H9 (cell line): ENCODE measurements at regions not wholly inside any gene's neighbourhood (a gene's known extent, or its start where the extent isn't known, plus 50 kb on each side); places are given as distances from the start of the nearest gene placed in this dataset.
"Not testable (repeated sequence)": the region's sequence is repeated elsewhere in the genome, so short reads cannot be mapped to it uniquely, and the experiment has no call there.

ENCODE experiments used
- DNase-seq: peaks from one replicate; pipeline ENCODE4 v3.0.0-alpha.2; 2017
- H2AFZ ChIP-seq: one replicate; pipeline ENCODE4 v1.6.1; 2013; ENCODE audit warnings: mild to moderate bottlenecking, low read length, control low read depth, moderate library complexity
- H2AK5ac ChIP-seq: 2 replicates; pipeline ENCODE4 v1.6.1; 2013; ENCODE audit warnings: low read length, control low read depth, mixed read lengths; ENCODE audit not compliant: insufficient read length
- H2BK120ac ChIP-seq: one replicate; pipeline ENCODE4 v1.6.1; 2013; ENCODE audit warnings: low read depth, mild to moderate bottlenecking, low read length, control low read depth, inconsistent platforms; ENCODE audit not compliant: poor library complexity, severe bottlenecking
- H2BK12ac ChIP-seq: 2 replicates; pipeline ENCODE4 v1.6.1; 2013; ENCODE audit warnings: low read length, control low read depth, mixed read lengths, low read depth; ENCODE audit not compliant: insufficient read length
- H2BK15ac ChIP-seq: 2 replicates; pipeline ENCODE4 v1.6.1; 2013; ENCODE audit warnings: low read depth, low read length, control low read depth
- H2BK20ac ChIP-seq: one replicate; pipeline ENCODE4 v1.6.1; 2013; ENCODE audit warnings: low read depth, mild to moderate bottlenecking, low read length, control low read depth, inconsistent platforms; ENCODE audit not compliant: poor library complexity, severe bottlenecking
- H2BK5ac ChIP-seq: 2 replicates; pipeline ENCODE4 v1.6.1; 2013; ENCODE audit warnings: low read length, control low read depth, mixed read lengths; ENCODE audit not compliant: insufficient read length
- H3K14ac ChIP-seq: 2 replicates; pipeline ENCODE4 v1.6.1; 2013; ENCODE audit warnings: low read length, control low read depth; ENCODE audit not compliant: insufficient read depth
- H3K18ac ChIP-seq: 2 replicates; pipeline ENCODE4 v1.6.1; 2013; ENCODE audit warnings: low read depth, mild to moderate bottlenecking, mixed read lengths, low read length, control low read depth; ENCODE audit not compliant: insufficient read length
- H3K23ac ChIP-seq: 2 replicates; pipeline ENCODE4 v1.6.1; 2013; ENCODE audit warnings: low read length, control low read depth, mixed read lengths, low read depth; ENCODE audit not compliant: insufficient read length
- H3K23me2 ChIP-seq: 2 replicates; pipeline ENCODE4 v1.6.1; 2013; ENCODE audit warnings: low read depth, mild to moderate bottlenecking, mixed read lengths, low read length, control low read depth; ENCODE audit not compliant: insufficient read length, poor library complexity, severe bottlenecking
- H3K27ac ChIP-seq: 2 replicates; pipeline ENCODE4 v1.5.1; 2013; ENCODE audit warnings: low read length, control low read depth, mixed read lengths, low read depth; ENCODE audit not compliant: insufficient read length
- H3K27me3 ChIP-seq: 2 replicates; pipeline ENCODE4 v1.6.1; 2013; ENCODE audit warnings: low read length, control low read depth, inconsistent platforms; ENCODE audit not compliant: insufficient read depth
- H3K4ac ChIP-seq: 2 replicates; pipeline ENCODE4 v1.6.1; 2013; ENCODE audit warnings: low read depth, mild to moderate bottlenecking, control low read depth, inconsistent platforms, low read length, moderate library complexity
- H3K4me1 ChIP-seq: 2 replicates; pipeline ENCODE4 v1.6.1; 2013; ENCODE audit warnings: low read length, control low read depth, inconsistent platforms; ENCODE audit not compliant: insufficient read depth
- H3K4me2 ChIP-seq: 2 replicates; pipeline ENCODE4 v1.6.1; 2013; ENCODE audit warnings: low read length, control low read depth, mixed read lengths; ENCODE audit not compliant: insufficient read length, insufficient read depth
- H3K56ac ChIP-seq: 2 replicates; pipeline ENCODE4 v1.6.1; 2013; ENCODE audit warnings: low read depth, mild to moderate bottlenecking, mixed read lengths, low read length, control low read depth; ENCODE audit not compliant: insufficient read length
- H3K79me1 ChIP-seq: 2 replicates; pipeline ENCODE4 v1.6.1; 2013; ENCODE audit warnings: low read depth, mild to moderate bottlenecking, moderate library complexity, low read length, control low read depth, inconsistent platforms; ENCODE audit not compliant: insufficient read depth, poor library complexity, severe bottlenecking
- H3K79me2 ChIP-seq: 2 replicates; pipeline ENCODE4 v1.6.1; 2013; ENCODE audit warnings: low read length, control low read depth, inconsistent platforms; ENCODE audit not compliant: insufficient read depth
- H3K9ac ChIP-seq: 2 replicates; pipeline ENCODE4 v1.6.1; 2013; ENCODE audit warnings: low read length, control low read depth, mixed read lengths; ENCODE audit not compliant: insufficient read length; ENCODE audit errors: extremely low read depth
- H3K9me3 ChIP-seq: one replicate; pipeline ENCODE4 v1.6.1; 2013; ENCODE audit warnings: low read depth, low read length, inconsistent platforms; ENCODE audit not compliant: control insufficient read depth
- H3T11ph ChIP-seq: one replicate; pipeline ENCODE4 v1.6.1; 2013; ENCODE audit warnings: mild to moderate bottlenecking, low read length, control low read depth, inconsistent platforms
- H4K20me1 ChIP-seq: one replicate; pipeline ENCODE4 v1.6.1; 2013; ENCODE audit not compliant: control insufficient read depth, insufficient read length, insufficient read depth
- H4K5ac ChIP-seq: 2 replicates; pipeline ENCODE4 v1.6.1; 2013; ENCODE audit warnings: low read depth, mild to moderate bottlenecking, mixed read lengths, low read length, control low read depth; ENCODE audit not compliant: insufficient read length
- H4K8ac ChIP-seq: replicated peaks from 2 replicates; pipeline ENCODE4 v1.6.1; 2013; ENCODE audit warnings: low read length, control low read depth, mixed read lengths, low read depth; ENCODE audit not compliant: insufficient read length
- H4K91ac ChIP-seq: 2 replicates; pipeline ENCODE4 v1.6.1; 2013; ENCODE audit warnings: low read depth, mild to moderate bottlenecking, moderate library complexity, mixed read lengths, low read length, control low read depth; ENCODE audit not compliant: insufficient read length
- H3K27ac Mint-ChIP-seq, 3 experiments: 2 replicates in 2 of 3; 3 replicates in 1 of 3; pipeline ENCODE4 v1.8.0; 2020 to 2021; ENCODE audit warnings: mixed read lengths in 3 of 3, mild to moderate bottlenecking in 1 of 3, moderate library complexity in 1 of 3
- H3K27me3 Mint-ChIP-seq: 2 replicates; pipeline ENCODE4 v1.8.0; 2021; ENCODE audit warnings: low read depth, mild to moderate bottlenecking, moderate library complexity, mixed read lengths
- H3K36me3 Mint-ChIP-seq, 3 experiments: 2 replicates in 2 of 3; 3 replicates in 1 of 3; pipeline ENCODE4 v1.8.0; 2020 to 2021; ENCODE audit warnings: low read depth in 3 of 3, mixed read lengths in 3 of 3; ENCODE audit not compliant: insufficient read depth in 1 of 3
- H3K4me1 Mint-ChIP-seq, 2 experiments: 2 replicates each; pipeline ENCODE4 v1.8.0; 2020; ENCODE audit warnings: mixed read lengths in 2 of 2
- H3K4me3 Mint-ChIP-seq, 2 experiments: 2 replicates in 1 of 2; 3 replicates in 1 of 2; pipeline ENCODE4 v1.8.0; 2020 to 2021; ENCODE audit warnings: mild to moderate bottlenecking in 2 of 2, mixed read lengths in 2 of 2, moderate library complexity in 1 of 2
- H3K9me3 Mint-ChIP-seq, 2 experiments: 2 replicates in 1 of 2; 3 replicates in 1 of 2; pipeline ENCODE4 v1.8.0; 2020; ENCODE audit warnings: mild to moderate bottlenecking in 2 of 2, mixed read lengths in 2 of 2, moderate library complexity in 1 of 2
- WGBS: extraction: QIAGEN DNeasy Blood & Tissue Kit; methylation state at CpG from one replicate; pipeline ENCODE4 v1.1.7; 2013; ENCODE audit warnings: missing lambda C conversion rate, low lambda C conversion rate, mixed read lengths; ENCODE audit not compliant: insufficient read length; ENCODE audit errors: extremely low coverage; 5-methylcytosine and 5-hydroxymethylcytosine counted together

GRCh38 chr1:149657750-149658149 lies 74.1 kb downstream of the PPIAL4C start:
- not testable (repeated sequence) for DNase-seq, H3K36me3 Mint-ChIP-seq, H4K8ac ChIP-seq, H2BK5ac ChIP-seq, H3K56ac ChIP-seq, H3K27ac Mint-ChIP-seq, H3K27ac ChIP-seq, H4K91ac ChIP-seq, H3K9me3 Mint-ChIP-seq, H2BK120ac ChIP-seq, H3K79me2 ChIP-seq, H3K4ac ChIP-seq, H3K4me3 Mint-ChIP-seq, H2BK12ac ChIP-seq, H3K4me1 ChIP-seq, H3K23me2 ChIP-seq, H2BK20ac ChIP-seq, H3K4me2 ChIP-seq, H3T11ph ChIP-seq, H2BK15ac ChIP-seq, H3K14ac ChIP-seq, H3K9me3 ChIP-seq, H2AK5ac ChIP-seq, H4K5ac ChIP-seq, H3K27me3 ChIP-seq, H3K79me1 ChIP-seq, H3K23ac ChIP-seq, H3K18ac ChIP-seq, H3K27me3 Mint-ChIP-seq, H3K4me1 Mint-ChIP-seq, H2AFZ ChIP-seq, H3K9ac ChIP-seq, H4K20me1 ChIP-seq
- no CpG with 5 or more reads among the region's 4 CpGs for WGBS

- H2BK20ac ChIP-seq, H3K27me3 ChIP-seq, H3T11ph ChIP-seq, H2BK5ac ChIP-seq, H3K4me1 Mint-ChIP-seq, H2AK5ac ChIP-seq, H3K4ac ChIP-seq, H3K9ac ChIP-seq, H2AFZ ChIP-seq, H3K79me1 ChIP-seq, H3K27ac Mint-ChIP-seq, H3K36me3 Mint-ChIP-seq, H4K20me1 ChIP-seq, H3K18ac ChIP-seq, H3K9me3 ChIP-seq, H3K4me3 Mint-ChIP-seq, H3K23ac ChIP-seq, H4K5ac ChIP-seq, H3K23me2 ChIP-seq, H2BK12ac ChIP-seq, H4K8ac ChIP-seq, H3K56ac ChIP-seq, H3K14ac ChIP-seq, H4K91ac ChIP-seq, H3K27ac ChIP-seq, H2BK120ac ChIP-seq, H3K4me2 ChIP-seq, H3K27me3 Mint-ChIP-seq, DNase-seq, H2BK15ac ChIP-seq, H3K79me2 ChIP-seq, H3K4me1 ChIP-seq, H3K9me3 Mint-ChIP-seq: not testable (repeated sequence)
- WGBS: no CpG with 5 or more reads among the region's 5 CpGs
These were observed 74.5 kb downstream of the PPIAL4C start for GRCh38 chr1:149658175-149658574.
